A549 (cell line): ENCODE measurements at regions not wholly inside any gene's neighbourhood (a gene's known extent, or its start where the extent isn't known, plus 50 kb on each side); places are given as distances from the start of the nearest gene placed in this dataset.

ENCODE experiments used
- ATAC-seq, 2 experiments: fragments of 200-7000 bp in 1 of 2; fragments of >200 bp in 1 of 2; cut with Nextera tagmentation in 1 of 2; cut with Tn5 transposase in 1 of 2; 3 replicates each; pipeline versions ENCODE4 v1.8.0 to v1.9.1; 2018 to 2020; ENCODE audit warnings: mild to moderate bottlenecking in 1 of 2, moderate library complexity in 1 of 2
- CTCF ChIA-PET: fragments of 300-600 bp; sonication (Branson Sonifier 250); formaldehyde crosslinking; extraction: SDS; loops from one replicate; lab custom pipeline; 2021; ENCODE audit warnings: antibody characterized with exemption, inconsistent platforms; lab: Yijun Ruan, JAX
- POLR2A ChIA-PET: fragments of 350-600 bp; formaldehyde crosslinking; extraction: SDS; loops from one replicate; lab custom pipeline; 2021; ENCODE audit warnings: antibody characterized with exemption, inconsistent platforms; lab: Yijun Ruan, JAX
- DNase-seq, 2 experiments: peaks; one replicate each; pipeline versions ENCODE4 v3.0.0 to v3.0.0-alpha.2; 2011 to 2016; ENCODE audit warnings: low read depth in 1 of 2, low spot score in 1 of 2
- FAIRE-seq: peaks from 2 replicates; lab custom pipeline; 2011; peaks lifted over from hg19 to GRCh38; lab: Jason Lieb, UNC
- H3K27ac ChIP-seq, 2 experiments: fragments of >200 bp; sonication (Bioruptor Twin); formaldehyde crosslinking; 3 replicates each; pipeline ENCODE4 v1.5.1; 2016 to 2017
- H3K4me1 ChIP-seq: fragments of >200 bp; sonication (Bioruptor Twin); formaldehyde crosslinking; 3 replicates; pipeline ENCODE4 v1.6.1; 2016
- H3K4me2 ChIP-seq: fragments of >200 bp; sonication (Bioruptor Twin); formaldehyde crosslinking; 3 replicates; pipeline ENCODE4 v1.6.1; 2016
- H3K4me3 ChIP-seq: fragments of >200 bp; sonication (Bioruptor Twin); formaldehyde crosslinking; 3 replicates; pipeline ENCODE4 v1.5.1; 2016
- H3K9me3 ChIP-seq: fragments of >200 bp; sonication (Bioruptor Twin); formaldehyde crosslinking; 3 replicates; pipeline ENCODE4 v1.6.1; 2016
- CHD2 ChIP-seq: fragments of 150-350 bp; IDR thresholded peaks from 2 replicates; pipeline ENCODE4 v1.6.1; 2014; ENCODE audit warnings: low read length; ENCODE audit not compliant: partially characterized antibody
- EHF ChIP-seq: fragments of 250-450 bp; sonication (Bioruptor Pico); IDR thresholded peaks from 2 replicates; pipeline ENCODE4 v1.5.0; 2020; ENCODE audit warnings: mild to moderate bottlenecking
- HDAC2 ChIP-seq: fragments of 200-600 bp; sonication (generic); IDR thresholded peaks from 2 replicates; pipeline ENCODE4 v1.6.1; 2016
- HOXA7 ChIP-seq: fragments of 250-450 bp; sonication (Bioruptor Pico); IDR thresholded peaks from 2 replicates; pipeline ENCODE4 v1.5.0; 2020; ENCODE audit warnings: mild to moderate bottlenecking, moderate library complexity
- HOXB13 ChIP-seq: fragments of 250-450 bp; sonication (Bioruptor Pico); IDR thresholded peaks from 2 replicates; pipeline ENCODE4 v1.5.0; 2020; ENCODE audit warnings: low read depth, mild to moderate bottlenecking, moderate library complexity
- HOXB5 ChIP-seq: fragments of 250-450 bp; sonication (Bioruptor Pico); IDR thresholded peaks from 2 replicates; pipeline ENCODE4 v1.5.0; 2020; ENCODE audit warnings: mild to moderate bottlenecking, moderate library complexity
- JUN ChIP-seq, 2 experiments: fragments of >200 bp; sonication (Bioruptor Twin); formaldehyde crosslinking; IDR thresholded peaks; 2 replicates in 1 of 2; 3 replicates in 1 of 2; pipeline ENCODE4 v1.6.1; 2016 to 2017
- MAZ ChIP-seq: fragments of 150-350 bp; IDR thresholded peaks from 2 replicates; pipeline ENCODE4 v1.6.1; 2014; ENCODE audit warnings: antibody characterized with exemption, low read depth, low read length, borderline replicate concordance
- NFE2L2 ChIP-seq: fragments of 150-350 bp; conservative IDR thresholded peaks from 2 replicates; pipeline ENCODE4 v1.6.1; 2014; ENCODE audit warnings: low read length
- NR3C1 ChIP-seq: fragments of >200 bp; sonication (Bioruptor Twin); formaldehyde crosslinking; IDR thresholded peaks from 3 replicates; pipeline ENCODE4 v1.6.1; 2017
- PHF8 ChIP-seq: fragments of 200-600 bp; sonication (generic); IDR thresholded peaks from 2 replicates; pipeline ENCODE4 v1.6.1; 2016; ENCODE audit warnings: low read depth, mild to moderate bottlenecking, antibody characterized with exemption, moderate library complexity, borderline replicate concordance
- POLR2A ChIP-seq: IDR thresholded peaks from 2 replicates; pipeline ENCODE4 v1.6.1; 2012; ENCODE audit warnings: mild to moderate bottlenecking, low read length
- POLR2AphosphoS2 ChIP-seq: conservative IDR thresholded peaks from 2 replicates; pipeline ENCODE4 v1.6.1; 2012; ENCODE audit warnings: low read length, improper control_type of control experiment, inconsistent platforms
- RARB ChIP-seq: fragments of 250-450 bp; sonication (Bioruptor Pico); IDR thresholded peaks from 2 replicates; pipeline ENCODE4 v1.8.0; 2021; ENCODE audit warnings: mild to moderate bottlenecking, moderate library complexity
- RCOR1 ChIP-seq: fragments of 150-350 bp; IDR thresholded peaks from 2 replicates; pipeline ENCODE4 v1.6.1; 2014; ENCODE audit warnings: antibody characterized with exemption, low read length, low read depth
- RNF2 ChIP-seq: fragments of 200-600 bp; sonication (generic); IDR thresholded peaks from 2 replicates; pipeline ENCODE4 v1.6.1; 2016; ENCODE audit warnings: low read depth, mild to moderate bottlenecking, antibody characterized with exemption, moderate library complexity, borderline replicate concordance
- ZFP36 ChIP-seq: fragments of 450-650 bp; IDR thresholded peaks from 2 replicates; pipeline ENCODE4 v1.6.1; 2014; ENCODE audit warnings: borderline replicate concordance; ENCODE audit not compliant: partially characterized antibody
- ZNF302 ChIP-seq: fragments of 250-450 bp; sonication (Bioruptor Pico); IDR thresholded peaks from 2 replicates; pipeline ENCODE4 v1.9.0; 2021; ENCODE audit warnings: inconsistent platforms, mild to moderate bottlenecking, moderate library complexity
- ZSCAN20 ChIP-seq: fragments of 250-450 bp; sonication (Bioruptor Pico); IDR thresholded peaks from 2 replicates; pipeline ENCODE4 v1.8.0; 2022; ENCODE audit warnings: mild to moderate bottlenecking, moderate library complexity
- WGBS: methylation state at CpG from one replicate; pipeline ENCODE4 v1.1.6; 2017; ENCODE audit errors: missing lambda C conversion rate; 5-methylcytosine and 5-hydroxymethylcytosine counted together
- TF ChIP-seq, protein P1 (sequence below): IDR thresholded peaks from 2 replicates; pipeline ENCODE4 v1.6.1; 2012; ENCODE audit warnings: low read depth, borderline replicate concordance
- TF ChIP-seq, protein P2 (sequence below): fragments of 200-600 bp; sonication (generic); IDR thresholded peaks from 2 replicates; pipeline ENCODE4 v1.6.1; 2016; ENCODE audit warnings: antibody characterized with exemption, mild to moderate bottlenecking, moderate library complexity
- TF ChIP-seq, protein P3 (sequence below): IDR thresholded peaks from 2 replicates; pipeline ENCODE4 v1.6.1; 2012

DNA sequence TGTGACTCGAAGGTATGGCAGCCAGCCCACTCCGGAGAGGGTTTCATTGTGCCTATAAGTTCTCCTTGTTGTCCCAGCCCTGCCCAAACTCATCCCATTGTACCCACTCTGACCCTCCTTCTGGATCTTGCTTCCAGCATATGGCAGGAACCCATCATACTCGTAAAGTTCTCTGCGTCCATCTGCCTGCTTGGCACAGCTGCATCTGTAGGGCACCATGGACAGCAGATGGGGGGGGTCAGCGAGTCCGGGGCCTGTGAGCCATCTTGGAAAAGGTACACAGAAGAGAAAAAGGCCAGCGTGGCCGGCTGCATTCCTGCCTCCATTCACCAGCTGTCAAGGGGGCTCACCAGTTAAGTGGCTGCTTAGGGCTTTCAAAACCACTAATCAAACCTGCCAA, 94.9 kb upstream of the IGSF21 start:
- CTCF ChIA-PET, result no interaction called here
- DNase-seq, result no peak
- FAIRE-seq, result no peak
- ATAC-seq, result no peak
- TF ChIP-seq, protein P1, sequence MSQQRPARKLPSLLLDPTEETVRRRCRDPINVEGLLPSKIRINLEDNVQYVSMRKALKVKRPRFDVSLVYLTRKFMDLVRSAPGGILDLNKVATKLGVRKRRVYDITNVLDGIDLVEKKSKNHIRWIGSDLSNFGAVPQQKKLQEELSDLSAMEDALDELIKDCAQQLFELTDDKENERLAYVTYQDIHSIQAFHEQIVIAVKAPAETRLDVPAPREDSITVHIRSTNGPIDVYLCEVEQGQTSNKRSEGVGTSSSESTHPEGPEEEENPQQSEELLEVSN, result no peak
- TF ChIP-seq, protein P2, sequence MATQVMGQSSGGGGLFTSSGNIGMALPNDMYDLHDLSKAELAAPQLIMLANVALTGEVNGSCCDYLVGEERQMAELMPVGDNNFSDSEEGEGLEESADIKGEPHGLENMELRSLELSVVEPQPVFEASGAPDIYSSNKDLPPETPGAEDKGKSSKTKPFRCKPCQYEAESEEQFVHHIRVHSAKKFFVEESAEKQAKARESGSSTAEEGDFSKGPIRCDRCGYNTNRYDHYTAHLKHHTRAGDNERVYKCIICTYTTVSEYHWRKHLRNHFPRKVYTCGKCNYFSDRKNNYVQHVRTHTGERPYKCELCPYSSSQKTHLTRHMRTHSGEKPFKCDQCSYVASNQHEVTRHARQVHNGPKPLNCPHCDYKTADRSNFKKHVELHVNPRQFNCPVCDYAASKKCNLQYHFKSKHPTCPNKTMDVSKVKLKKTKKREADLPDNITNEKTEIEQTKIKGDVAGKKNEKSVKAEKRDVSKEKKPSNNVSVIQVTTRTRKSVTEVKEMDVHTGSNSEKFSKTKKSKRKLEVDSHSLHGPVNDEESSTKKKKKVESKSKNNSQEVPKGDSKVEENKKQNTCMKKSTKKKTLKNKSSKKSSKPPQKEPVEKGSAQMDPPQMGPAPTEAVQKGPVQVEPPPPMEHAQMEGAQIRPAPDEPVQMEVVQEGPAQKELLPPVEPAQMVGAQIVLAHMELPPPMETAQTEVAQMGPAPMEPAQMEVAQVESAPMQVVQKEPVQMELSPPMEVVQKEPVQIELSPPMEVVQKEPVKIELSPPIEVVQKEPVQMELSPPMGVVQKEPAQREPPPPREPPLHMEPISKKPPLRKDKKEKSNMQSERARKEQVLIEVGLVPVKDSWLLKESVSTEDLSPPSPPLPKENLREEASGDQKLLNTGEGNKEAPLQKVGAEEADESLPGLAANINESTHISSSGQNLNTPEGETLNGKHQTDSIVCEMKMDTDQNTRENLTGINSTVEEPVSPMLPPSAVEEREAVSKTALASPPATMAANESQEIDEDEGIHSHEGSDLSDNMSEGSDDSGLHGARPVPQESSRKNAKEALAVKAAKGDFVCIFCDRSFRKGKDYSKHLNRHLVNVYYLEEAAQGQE, result peak; percentile 28; the same call in 1 of the 2 replicates
- no peak for TF ChIP-seq EHF (CRISPR knock-in tag)
- Histone ChIP-seq H3K4me2 (no peak overlapping the region), H3K9me3 (no peaks in the 10 kb centered on the region), H3K4me1 (no peaks in the 10 kb centered on the region), H3K4me3 (no peak overlapping the region), H3K27ac (no peak overlapping the region)
- WGBS, result 7% methylated on average over 8 of the region's 8 CpGs
- POLR2A ChIA-PET, result no interaction called here

DNA sequence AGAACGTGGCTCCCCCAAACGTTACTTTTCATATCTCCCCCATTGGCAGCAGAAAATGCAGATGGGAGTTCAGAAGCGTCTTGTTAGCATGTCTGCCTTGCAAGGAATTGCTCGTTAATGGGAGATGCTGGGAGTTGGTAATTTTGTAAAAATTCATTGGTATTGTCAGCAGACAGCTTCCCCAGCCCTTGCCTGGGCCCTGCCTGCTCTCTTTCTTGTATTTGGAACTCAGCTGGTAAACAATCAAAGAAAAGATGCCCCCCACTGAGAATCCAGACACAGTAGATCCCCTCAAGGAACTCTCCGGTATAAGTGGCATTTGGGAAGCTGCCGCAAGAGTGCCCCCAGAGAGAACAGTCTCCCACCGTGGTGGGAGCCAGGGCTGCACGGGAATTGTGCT, 94.4 kb upstream of the IGSF21 start:
- ATAC-seq (no peak), FAIRE-seq (no peak), DNase-seq (no peak)
- H3K4me2 ChIP-seq, result no peak overlapping the region
- H3K27ac ChIP-seq, result no peak overlapping the region
- ChIA-PET POLR2A (no interaction called here), CTCF (no interaction called here)
- H3K9me3 ChIP-seq, result no peaks in the 10 kb centered on the region
- 17% methylated on average over 8 of the region's 8 CpGs for WGBS
- H3K4me1 ChIP-seq, result no peaks in the 10 kb centered on the region
- no peak overlapping the region for H3K4me3 ChIP-seq
- TF ChIP-seq, protein P3, sequence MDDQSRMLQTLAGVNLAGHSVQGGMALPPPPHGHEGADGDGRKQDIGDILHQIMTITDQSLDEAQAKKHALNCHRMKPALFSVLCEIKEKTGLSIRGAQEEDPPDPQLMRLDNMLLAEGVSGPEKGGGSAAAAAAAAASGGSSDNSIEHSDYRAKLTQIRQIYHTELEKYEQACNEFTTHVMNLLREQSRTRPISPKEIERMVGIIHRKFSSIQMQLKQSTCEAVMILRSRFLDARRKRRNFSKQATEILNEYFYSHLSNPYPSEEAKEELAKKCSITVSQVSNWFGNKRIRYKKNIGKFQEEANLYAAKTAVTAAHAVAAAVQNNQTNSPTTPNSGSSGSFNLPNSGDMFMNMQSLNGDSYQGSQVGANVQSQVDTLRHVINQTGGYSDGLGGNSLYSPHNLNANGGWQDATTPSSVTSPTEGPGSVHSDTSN, result no peak
- TF ChIP-seq JUN (IDR thresholded peaks at IDR 0.05) (no peak), POLR2A (no peak), HOXB5 (no peak), MAZ (no peak), ZFP36 (no peak), POLR2AphosphoS2 (no peak), CHD2 (no peak), ZNF302 (CRISPR knock-in tag) (no peak), RARB (no peak), ZSCAN20 (CRISPR knock-in tag) (no peak), NFE2L2 (no peak), PHF8 (no peak), RNF2 (no peak), HOXB13 (CRISPR knock-in tag) (no peak), HOXA7 (CRISPR knock-in tag) (no peak), HDAC2 (no peak), RCOR1 (no peak), NR3C1 (no peak)
- TF ChIP-seq, protein P2, result no peak
